ENCODE measurements at regions not wholly inside any gene's neighbourhood (a gene's known extent, or its start where the extent isn't known, plus 50 kb on each side); places are given as distances from the start of the nearest gene placed in this dataset.

DNA sequence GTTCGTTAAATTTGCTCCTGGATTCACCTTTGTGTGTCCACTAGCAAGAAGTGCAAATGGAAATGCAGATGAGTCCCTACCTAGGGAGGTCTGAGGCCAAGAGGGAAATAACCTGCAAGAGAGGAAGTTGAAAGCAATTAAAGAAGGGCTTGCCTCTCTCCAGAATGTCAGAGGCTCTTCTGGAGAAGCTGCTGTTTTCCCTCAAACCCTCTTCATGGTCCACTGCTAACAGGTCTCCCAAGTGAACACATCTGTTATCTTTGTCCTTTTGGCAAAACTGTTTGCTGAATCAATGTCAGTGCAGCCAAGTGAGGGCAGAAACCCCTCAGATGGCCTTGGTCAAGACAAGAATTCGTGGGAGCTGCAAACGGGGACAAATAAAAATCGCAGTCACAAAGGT, 177.3 kb upstream of the PLXNA2 start:
- no peaks in the 10 kb centered on the region for H4K20me1 ChIP-seq (ENCODE audit: insufficient read depth, low read length, poor library complexity, severe bottlenecking)
- no peaks in the 10 kb centered on the region for H3K79me2 ChIP-seq (ENCODE audit: insufficient read depth, low read length)
- H3K4me3 ChIP-seq (ENCODE audit: low read length, poor library complexity, severe bottlenecking), result no peak overlapping the region
- H3K9me2 ChIP-seq (replicated peaks; ENCODE audit: low read depth, low read length), result no peaks in the 10 kb centered on the region
- no peaks in the 10 kb centered on the region for H3K27me3 ChIP-seq (ENCODE audit: insufficient read depth, low read length, poor library complexity, severe bottlenecking)
- no peaks in the 10 kb centered on the region for H3F3A ChIP-seq (ENCODE audit: low read depth)
- TF ChIP-seq, protein P1, sequence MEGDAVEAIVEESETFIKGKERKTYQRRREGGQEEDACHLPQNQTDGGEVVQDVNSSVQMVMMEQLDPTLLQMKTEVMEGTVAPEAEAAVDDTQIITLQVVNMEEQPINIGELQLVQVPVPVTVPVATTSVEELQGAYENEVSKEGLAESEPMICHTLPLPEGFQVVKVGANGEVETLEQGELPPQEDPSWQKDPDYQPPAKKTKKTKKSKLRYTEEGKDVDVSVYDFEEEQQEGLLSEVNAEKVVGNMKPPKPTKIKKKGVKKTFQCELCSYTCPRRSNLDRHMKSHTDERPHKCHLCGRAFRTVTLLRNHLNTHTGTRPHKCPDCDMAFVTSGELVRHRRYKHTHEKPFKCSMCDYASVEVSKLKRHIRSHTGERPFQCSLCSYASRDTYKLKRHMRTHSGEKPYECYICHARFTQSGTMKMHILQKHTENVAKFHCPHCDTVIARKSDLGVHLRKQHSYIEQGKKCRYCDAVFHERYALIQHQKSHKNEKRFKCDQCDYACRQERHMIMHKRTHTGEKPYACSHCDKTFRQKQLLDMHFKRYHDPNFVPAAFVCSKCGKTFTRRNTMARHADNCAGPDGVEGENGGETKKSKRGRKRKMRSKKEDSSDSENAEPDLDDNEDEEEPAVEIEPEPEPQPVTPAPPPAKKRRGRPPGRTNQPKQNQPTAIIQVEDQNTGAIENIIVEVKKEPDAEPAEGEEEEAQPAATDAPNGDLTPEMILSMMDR (conservative IDR thresholded peaks at IDR 0.05; ENCODE audit: low read length), result no peak
- TF ChIP-seq EZH2phosphoT487 (IDR thresholded peaks at IDR 0.05; ENCODE audit: borderline replicate concordance), result no peak
- H3K9ac ChIP-seq (ENCODE audit: low read depth, low read length, poor library complexity, severe bottlenecking), result no peak overlapping the region
- H2AFZ ChIP-seq (ENCODE audit: low read length), result no peak overlapping the region
- no peaks in the 10 kb centered on the region for H3K4me1 ChIP-seq (ENCODE audit: insufficient read depth, low read length, poor library complexity, severe bottlenecking)
- no peaks in the 10 kb centered on the region for H3K9me3 ChIP-seq (ENCODE audit: insufficient read depth, low read depth, low read length)
- no peak overlapping the region for H3K4me2 ChIP-seq (ENCODE audit: low read depth, low read length, poor library complexity, severe bottlenecking)
- H3K36me3 ChIP-seq (ENCODE audit: insufficient read depth, low read length), result no peaks in the 10 kb centered on the region

DNA sequence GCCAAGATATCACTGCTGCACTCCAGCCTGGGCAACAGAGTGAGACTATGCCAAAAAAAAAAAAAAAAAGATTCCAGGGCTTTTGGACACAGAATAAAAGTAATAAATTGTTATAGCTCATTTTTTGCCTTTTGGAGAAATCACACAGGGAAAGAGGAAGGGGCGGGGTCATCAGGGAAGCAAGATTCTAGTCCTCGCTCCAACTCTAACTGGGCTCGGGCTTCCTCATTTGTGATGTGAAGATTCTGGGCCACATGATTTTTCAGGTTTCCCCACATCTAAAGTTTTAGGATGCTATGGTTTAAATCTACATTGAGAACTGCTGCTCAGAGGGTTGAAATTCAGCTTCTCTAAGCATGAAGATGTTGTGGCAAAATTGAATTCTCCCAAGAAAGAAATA, 179.3 kb upstream of the PLXNA2 start:
- no peaks in the 10 kb centered on the region for H3K9me2 ChIP-seq (replicated peaks; ENCODE audit: low read depth, low read length)
- no peak overlapping the region for H2AFZ ChIP-seq (ENCODE audit: low read length)
- H3F3A ChIP-seq (ENCODE audit: low read depth), result no peaks in the 10 kb centered on the region
- H3K9ac ChIP-seq (ENCODE audit: low read depth, low read length, poor library complexity, severe bottlenecking), result no peak overlapping the region
- TF ChIP-seq, protein P1 (conservative IDR thresholded peaks at IDR 0.05; ENCODE audit: low read length), result no peak
- no peak for TF ChIP-seq EZH2phosphoT487 (IDR thresholded peaks at IDR 0.05; ENCODE audit: borderline replicate concordance)
- no peaks in the 10 kb centered on the region for H3K9me3 ChIP-seq (ENCODE audit: insufficient read depth, low read depth, low read length)
- no peak overlapping the region for H3K4me3 ChIP-seq (ENCODE audit: low read length, poor library complexity, severe bottlenecking)
- no peaks in the 10 kb centered on the region for H3K79me2 ChIP-seq (ENCODE audit: insufficient read depth, low read length)
- H3K36me3 ChIP-seq (ENCODE audit: insufficient read depth, low read length), result no peaks in the 10 kb centered on the region
- H3K4me2 ChIP-seq (ENCODE audit: low read depth, low read length, poor library complexity, severe bottlenecking), result no peak overlapping the region
- H4K20me1 ChIP-seq (ENCODE audit: insufficient read depth, low read length, poor library complexity, severe bottlenecking), result no peaks in the 10 kb centered on the region
- H3K4me1 ChIP-seq (ENCODE audit: insufficient read depth, low read length, poor library complexity, severe bottlenecking), result no peaks in the 10 kb centered on the region
- no peaks in the 10 kb centered on the region for H3K27me3 ChIP-seq (ENCODE audit: insufficient read depth, low read length, poor library complexity, severe bottlenecking)

DNA sequence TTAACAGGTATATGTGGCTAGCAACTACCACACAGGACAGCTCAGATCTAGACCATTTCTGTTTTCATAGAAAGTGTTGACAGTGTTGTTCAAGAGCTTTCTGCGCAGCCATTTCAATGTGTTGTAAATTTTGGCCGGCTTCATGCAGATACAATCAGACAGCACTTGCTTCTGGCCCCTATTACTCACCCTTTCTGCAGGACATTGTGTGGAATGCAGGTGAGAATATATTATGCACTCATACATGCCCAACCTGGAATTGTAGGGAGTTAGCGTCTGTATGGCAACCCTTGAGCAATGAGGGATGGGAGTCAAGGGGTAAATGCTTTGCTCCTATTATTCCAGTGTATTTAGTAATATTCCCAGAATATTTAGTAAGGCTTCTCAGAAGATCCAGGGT, 180.9 kb upstream of the PLXNA2 start:
- Histone ChIP-seq H3F3A (ENCODE audit: low read depth) (no peaks in the 10 kb centered on the region), H3K4me1 (ENCODE audit: insufficient read depth, low read length, poor library complexity, severe bottlenecking) (no peaks in the 10 kb centered on the region), H4K20me1 (ENCODE audit: insufficient read depth, low read length, poor library complexity, severe bottlenecking) (no peaks in the 10 kb centered on the region), H3K4me3 (ENCODE audit: low read length, poor library complexity, severe bottlenecking) (no peak overlapping the region), H3K4me2 (ENCODE audit: low read depth, low read length, poor library complexity, severe bottlenecking) (no peak overlapping the region), H3K27me3 (ENCODE audit: insufficient read depth, low read length, poor library complexity, severe bottlenecking) (no peaks in the 10 kb centered on the region), H3K9me2 (replicated peaks; ENCODE audit: low read depth, low read length) (no peaks in the 10 kb centered on the region), H3K79me2 (ENCODE audit: insufficient read depth, low read length) (no peaks in the 10 kb centered on the region), H3K9me3 (ENCODE audit: insufficient read depth, low read depth, low read length) (no peaks in the 10 kb centered on the region), H3K9ac (ENCODE audit: low read depth, low read length, poor library complexity, severe bottlenecking) (no peak overlapping the region), H3K36me3 (ENCODE audit: insufficient read depth, low read length) (no peaks in the 10 kb centered on the region), H2AFZ (ENCODE audit: low read length) (no peak overlapping the region)
- TF ChIP-seq, protein P1 (conservative IDR thresholded peaks at IDR 0.05; ENCODE audit: low read length), result no peak

Data from Loucy (cell line).